Putamen (tissue), 1 donor: ENCODE measurements at regions not wholly inside any gene's neighbourhood (a gene's known extent, or its start where the extent isn't known, plus 50 kb on each side); places are given as distances from the start of the nearest gene placed in this dataset.

Experiments used
- DNase-seq: peaks from one replicate; pipeline ENCODE4 v3.0.0-alpha.2; 2016; ENCODE audit warnings: low spot score

DNA sequence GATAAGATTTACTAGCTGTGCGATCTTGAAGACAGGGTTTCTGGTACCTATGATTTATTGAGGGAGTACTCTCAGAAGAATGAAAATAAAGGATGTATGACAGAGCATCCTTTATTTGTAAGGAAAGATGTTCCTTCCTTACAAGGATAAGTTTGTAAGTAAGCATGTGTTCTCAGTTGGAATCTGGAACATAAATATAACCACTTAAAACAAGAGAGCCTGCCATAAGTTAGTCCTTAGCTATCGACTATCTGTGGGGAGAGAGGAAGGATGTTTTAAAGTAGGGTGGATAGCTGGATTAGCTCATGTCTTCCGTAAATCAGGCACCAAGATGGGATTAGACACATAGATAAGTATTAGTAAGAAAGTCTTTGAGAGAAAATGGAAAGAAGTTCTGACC is 192.6 kb upstream of the CARD18 start:
- no peak for DNase-seq

DNA sequence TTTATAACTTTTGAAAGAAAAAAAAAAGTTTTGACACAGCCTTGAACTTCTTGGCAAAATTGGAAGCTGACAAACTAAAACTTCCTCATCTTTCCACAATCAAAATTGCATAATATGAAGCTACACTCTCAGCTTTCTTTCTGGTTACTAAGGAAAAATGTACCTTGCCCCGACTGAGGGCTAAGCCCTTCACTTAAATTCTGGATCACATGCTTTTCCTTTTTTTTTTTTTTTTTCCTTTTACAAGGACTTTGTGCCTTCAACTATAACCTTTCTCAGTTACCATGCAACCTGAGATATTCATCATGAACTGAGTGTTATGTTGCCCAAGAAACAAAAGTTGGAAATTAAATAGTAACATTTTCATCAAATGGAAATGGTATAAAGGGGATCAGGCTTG is 188.5 kb upstream of the CARD18 start:
- no peak for DNase-seq

- no peak for DNase-seq
Measured at GRCh38 chr11:105324156-105324555, 184.6 kb upstream of the CARD18 start.

- no peak for DNase-seq
Measured at GRCh38 chr11:105321696-105322095, 182.1 kb upstream of the CARD18 start.

- no peak for DNase-seq
Measured at GRCh38 chr11:105315287-105315686, 175.7 kb upstream of the CARD18 start.

- DNase-seq: no peak
Measured at GRCh38 chr11:105312266-105312665, 172.7 kb upstream of the CARD18 start.

GRCh38 chr11:105298630-105299029 is 159.1 kb upstream of the CARD18 start:
- no peak for DNase-seq

DNA sequence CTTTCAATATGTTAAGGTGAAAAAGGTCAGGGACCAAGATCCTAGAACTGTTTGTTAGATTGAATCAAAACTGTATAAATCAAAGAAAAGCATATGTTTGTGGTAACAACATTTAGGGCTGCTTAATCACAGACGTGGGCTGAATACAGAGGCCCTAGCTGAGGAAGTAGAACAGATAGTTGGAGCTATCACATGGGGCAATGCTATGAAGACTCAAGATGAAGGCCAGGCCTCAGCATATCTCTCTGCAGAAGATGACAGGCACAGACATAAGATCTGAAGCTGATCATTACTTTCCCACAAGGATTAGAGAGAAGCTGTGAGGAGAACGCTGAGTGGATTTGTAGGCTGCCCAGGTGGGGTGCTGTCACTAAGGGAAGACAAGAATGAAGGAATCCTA is 158.6 kb upstream of the CARD18 start:
- no peak for DNase-seq

- peak; percentile 39 for DNase-seq
Measured at GRCh38 chr11:105297463-105297862, 157.9 kb upstream of the CARD18 start.

GRCh38 chr11:105296806-105297205 is 157.2 kb upstream of the CARD18 start:
- no peak for DNase-seq

DNA sequence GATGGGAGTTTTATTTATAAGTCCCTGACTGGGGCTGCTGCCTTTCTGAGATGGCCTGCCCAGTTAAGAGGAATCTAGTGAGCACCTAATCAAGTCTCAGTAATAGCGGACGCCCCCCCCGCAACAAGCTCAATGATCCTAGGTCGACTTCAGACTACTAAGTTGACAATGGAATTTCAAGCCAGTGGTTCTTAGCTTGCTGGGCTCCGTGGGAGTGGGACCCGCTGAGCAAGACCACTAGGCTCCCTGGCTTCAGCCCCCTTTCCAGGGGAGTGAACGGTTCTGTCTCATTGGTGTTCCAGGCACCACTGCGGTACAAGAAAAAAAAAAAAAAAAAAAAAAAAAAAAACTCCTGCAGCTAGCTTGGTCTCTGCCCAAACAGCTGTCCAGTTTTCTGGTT is 156.8 kb upstream of the CARD18 start:
- no peak for DNase-seq

DNA sequence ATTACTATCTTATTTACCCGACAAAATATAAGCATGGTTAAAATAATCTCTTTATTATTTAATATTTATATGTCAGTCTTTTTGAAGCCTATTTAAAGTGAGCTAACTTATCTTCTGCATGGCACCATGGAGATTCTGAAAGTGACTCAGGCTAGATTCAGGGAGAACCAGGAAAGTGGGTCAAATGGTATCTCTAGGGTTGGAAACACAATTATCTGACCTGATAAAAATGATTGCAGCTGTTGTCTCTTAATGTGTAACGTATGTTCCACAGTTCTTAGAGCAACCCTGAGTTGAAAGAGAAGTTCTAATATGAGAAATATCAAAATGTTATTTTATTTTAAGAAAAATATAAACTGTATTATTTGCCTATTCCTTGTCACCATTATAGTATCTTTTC is 143.1 kb upstream of the CARD18 start:
- no peak for DNase-seq

DNA sequence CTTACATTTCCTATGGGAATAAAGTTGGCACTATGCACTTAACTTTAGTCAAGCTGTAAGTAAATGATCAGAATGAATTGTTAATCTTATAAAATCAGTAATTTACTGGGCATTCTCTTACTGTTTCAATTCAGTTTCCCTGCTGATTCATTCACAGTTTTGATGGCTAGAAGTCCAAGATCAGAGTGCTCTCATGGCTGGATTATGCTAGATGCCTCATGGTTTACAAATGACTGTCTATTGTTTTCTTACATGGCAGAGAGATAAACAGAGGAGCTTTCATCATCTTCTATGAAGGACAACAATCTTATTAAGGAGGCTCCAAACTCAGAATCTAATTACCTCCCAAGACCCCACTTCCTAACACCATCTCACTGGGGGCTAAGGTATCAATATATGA is 135.1 kb upstream of the CARD18 start:
- DNase-seq: no peak

- no peak for DNase-seq
Measured at GRCh38 chr11:105273660-105274280, 134.2 kb upstream of the CARD18 start.

- DNase-seq: no peak
Measured at GRCh38 chr11:105269862-105270261, 130.3 kb upstream of the CARD18 start.

DNA sequence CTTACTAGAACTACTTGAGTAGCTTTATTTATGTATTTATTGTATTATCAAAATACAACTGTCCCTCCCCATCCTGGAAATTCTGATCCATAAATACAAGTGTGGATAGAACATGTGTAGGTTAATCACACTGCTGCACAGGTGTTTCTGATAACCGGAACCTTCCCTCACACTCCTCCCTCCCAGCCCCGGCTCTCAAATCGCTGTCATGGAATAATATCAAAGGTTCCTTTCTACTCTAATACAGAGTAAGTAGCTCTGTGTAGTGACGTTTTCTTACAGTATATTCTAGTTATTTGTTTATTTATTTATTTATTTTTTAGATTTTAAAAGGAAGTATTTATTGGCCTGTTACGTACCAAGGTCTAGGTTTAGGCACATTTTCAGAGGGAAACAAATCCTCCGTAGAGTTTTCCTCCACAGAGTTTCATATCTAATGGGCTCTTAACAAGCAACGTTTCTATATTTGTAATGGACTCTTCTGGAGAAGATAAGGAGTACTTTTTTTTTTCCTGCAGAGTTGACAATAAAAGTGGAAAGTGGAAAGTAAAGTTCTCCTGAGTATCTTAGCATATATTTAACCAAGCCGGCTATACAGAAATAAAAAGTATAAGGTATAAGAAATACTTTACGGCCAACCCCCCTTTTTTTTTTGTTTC is 129.0 kb upstream of the CARD18 start:
- DNase-seq: no peak

- DNase-seq: no peak
Measured at GRCh38 chr11:105265845-105266244, 126.3 kb upstream of the CARD18 start.

DNA sequence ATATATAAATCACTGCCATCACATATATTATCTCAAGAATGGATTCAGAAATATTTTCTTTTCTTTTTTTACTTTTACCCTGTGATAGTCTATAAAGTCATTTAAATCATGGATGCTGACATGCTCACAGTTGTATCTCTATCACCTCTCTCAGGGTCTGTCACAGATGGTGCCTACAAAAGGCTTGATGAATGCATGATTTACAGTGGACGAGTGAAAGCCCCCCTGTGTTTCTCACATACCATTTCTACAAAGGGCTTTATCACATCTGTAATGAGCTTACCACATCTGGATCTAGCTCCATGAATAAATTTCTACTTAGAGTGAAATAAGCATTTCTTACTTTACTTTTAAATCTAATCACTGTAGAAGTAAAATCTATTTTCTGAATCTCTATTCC is 121.4 kb upstream of the CARD18 start:
- no peak for DNase-seq

- no peak for DNase-seq
Measured at GRCh38 chr11:105245781-105246315, 106.3 kb upstream of the CARD18 start.

DNA sequence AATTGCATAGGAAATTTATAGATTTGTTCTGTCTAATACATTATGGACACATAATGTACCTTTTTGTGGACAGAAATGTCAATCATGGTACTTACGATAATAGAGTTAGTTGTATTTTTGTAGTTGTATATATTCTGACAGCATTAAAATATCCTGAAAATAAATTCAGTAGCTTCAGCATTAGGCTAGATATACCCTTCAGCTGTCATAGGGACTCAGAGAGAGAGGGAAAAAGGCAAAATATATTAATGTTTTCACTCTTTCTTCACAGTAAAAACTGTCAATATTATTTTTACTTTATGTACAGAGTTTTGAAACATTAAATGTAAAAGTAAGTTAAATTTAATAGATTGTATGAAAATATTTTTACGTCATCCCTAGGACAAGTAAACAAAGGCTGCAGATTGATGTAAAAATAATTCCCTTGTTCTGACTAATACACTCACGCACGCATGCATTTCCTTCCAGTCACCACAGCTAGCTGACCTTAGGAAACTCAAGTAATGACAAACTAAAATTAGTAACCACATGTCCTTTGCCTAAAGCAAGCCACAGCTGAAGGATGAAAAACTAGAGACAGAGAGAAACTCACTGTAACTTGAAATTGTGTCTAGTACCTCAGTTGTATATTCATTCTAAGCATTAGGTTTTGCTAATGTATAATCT is 104.7 kb upstream of the CARD18 start:
- DNase-seq: no peak

GRCh38 chr11:105241136-105241535 is 101.6 kb upstream of the CARD18 start:
- DNase-seq: no peak

DNA sequence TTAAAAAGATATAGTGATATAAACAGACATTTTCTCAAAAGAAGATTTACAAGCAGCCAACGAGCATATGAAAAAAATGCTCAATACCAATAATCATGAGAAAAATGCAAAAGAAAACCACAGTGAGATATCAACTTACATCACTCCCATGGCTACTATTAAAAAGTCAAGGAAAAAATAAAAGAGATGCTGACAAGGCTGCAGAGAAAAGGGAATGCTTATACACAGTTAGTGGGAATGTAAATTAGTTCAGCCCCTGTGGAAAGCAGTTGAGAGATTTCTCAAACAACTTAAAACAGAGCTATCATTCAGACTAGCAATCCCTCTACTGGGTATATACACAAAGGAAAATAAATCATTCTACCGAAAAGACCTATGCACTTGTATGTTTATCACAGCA is 97.1 kb upstream of the CARD18 start:
- DNase-seq: no peak

- no peak for DNase-seq
Measured at GRCh38 chr11:105233285-105233684, 93.7 kb upstream of the CARD18 start.
